ENCODE measurements at regions not wholly inside any gene's neighbourhood (a gene's known extent, or its start where the extent isn't known, plus 50 kb on each side); places are given as distances from the start of the nearest gene placed in this dataset.
A peak's percentile ranks its signal among the peaks of the same experiment; 100 is the strongest.

DNA sequence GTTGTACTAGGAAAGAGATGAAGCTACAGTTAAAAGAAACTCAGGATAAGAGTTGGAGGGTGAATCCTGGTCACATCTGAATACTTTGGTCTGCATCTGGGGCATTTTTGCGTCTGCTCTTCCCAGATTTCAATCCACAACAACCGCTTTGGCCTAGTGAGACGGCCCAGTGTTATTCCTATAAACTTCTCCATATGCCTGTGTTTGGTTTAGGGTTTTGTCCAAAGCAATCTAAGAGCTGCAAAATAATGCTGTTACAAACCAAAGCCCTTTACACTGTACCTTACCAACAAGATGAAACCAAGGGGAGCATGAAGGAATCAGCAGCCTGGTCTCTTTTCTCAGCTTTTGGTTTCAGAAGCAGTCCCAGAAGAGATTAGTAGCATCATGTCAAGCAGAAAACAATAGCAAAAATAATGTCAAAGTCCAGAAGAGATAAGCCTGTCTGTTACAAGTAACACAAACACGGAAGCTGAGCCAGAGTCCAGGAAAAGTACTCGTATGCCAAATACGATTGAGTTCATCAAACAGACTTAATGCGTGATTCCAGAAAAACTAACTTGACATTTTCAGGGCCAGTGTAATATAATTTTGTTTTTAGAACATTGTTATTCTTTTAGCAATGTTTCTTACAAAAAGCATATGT, 379.9 kb upstream of the ACO1 start (continued):
- TF ChIP-seq CREM (IDR thresholded peaks at IDR 0.05), result peak; percentile 25; the same call in 1 of the 2 replicates
- TF ChIP-seq CREM (CRISPR knock-in tag; IDR thresholded peaks at IDR 0.05), result no peak
- no peak for TF ChIP-seq SPEN (CRISPR knock-in tag; IDR thresholded peaks at IDR 0.05; ENCODE audit: low read depth)
- TF ChIP-seq ARID4A (CRISPR knock-in tag; IDR thresholded peaks at IDR 0.05; ENCODE audit: borderline replicate concordance), result no peak; the same call in 1 of the 2 replicates
- no peak for TF ChIP-seq CHD2 (IDR thresholded peaks at IDR 0.05; ENCODE audit: low read depth, low read length)
- no peak for TF ChIP-seq SP1 (IDR thresholded peaks at IDR 0.05)
- TF ChIP-seq SP1 (CRISPR knock-in tag; IDR thresholded peaks at IDR 0.05), result no peak
- TF ChIP-seq MZF1 (CRISPR knock-in tag; IDR thresholded peaks at IDR 0.05; ENCODE audit: borderline replicate concordance), result no peak
- no peak for TF ChIP-seq HIC2 (CRISPR knock-in tag; IDR thresholded peaks at IDR 0.05; ENCODE audit: low read depth)
- peak; percentile 50; the same call in 1 of the 2 replicates for TF ChIP-seq ZNF44 (CRISPR knock-in tag; IDR thresholded peaks at IDR 0.05)
- peak; percentile 68; the same call in 1 of the 2 replicates for TF ChIP-seq FOXO1 (CRISPR knock-in tag; IDR thresholded peaks at IDR 0.05)
- TF ChIP-seq, protein P1, sequence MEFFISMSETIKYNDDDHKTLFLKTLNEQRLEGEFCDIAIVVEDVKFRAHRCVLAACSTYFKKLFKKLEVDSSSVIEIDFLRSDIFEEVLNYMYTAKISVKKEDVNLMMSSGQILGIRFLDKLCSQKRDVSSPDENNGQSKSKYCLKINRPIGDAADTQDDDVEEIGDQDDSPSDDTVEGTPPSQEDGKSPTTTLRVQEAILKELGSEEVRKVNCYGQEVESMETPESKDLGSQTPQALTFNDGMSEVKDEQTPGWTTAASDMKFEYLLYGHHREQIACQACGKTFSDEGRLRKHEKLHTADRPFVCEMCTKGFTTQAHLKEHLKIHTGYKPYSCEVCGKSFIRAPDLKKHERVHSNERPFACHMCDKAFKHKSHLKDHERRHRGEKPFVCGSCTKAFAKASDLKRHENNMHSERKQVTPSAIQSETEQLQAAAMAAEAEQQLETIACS (CRISPR knock-in tag; IDR thresholded peaks at IDR 0.05), result no peak
- no peak for TF ChIP-seq ZNF484 (CRISPR knock-in tag; IDR thresholded peaks at IDR 0.05; ENCODE audit: borderline replicate concordance, low read depth)
- no peak for TF ChIP-seq ATF5 (CRISPR knock-in tag; IDR thresholded peaks at IDR 0.05; ENCODE audit: low read depth)
- TF ChIP-seq KDM6A (CRISPR knock-in tag; IDR thresholded peaks at IDR 0.05; ENCODE audit: low read depth), result 0 out of 2 replicates have a peak, but pooled peaks have one; percentile 26
- no peak for TF ChIP-seq GTF2F1 (IDR thresholded peaks at IDR 0.05; ENCODE audit: low read length)
- TF ChIP-seq, protein P2, sequence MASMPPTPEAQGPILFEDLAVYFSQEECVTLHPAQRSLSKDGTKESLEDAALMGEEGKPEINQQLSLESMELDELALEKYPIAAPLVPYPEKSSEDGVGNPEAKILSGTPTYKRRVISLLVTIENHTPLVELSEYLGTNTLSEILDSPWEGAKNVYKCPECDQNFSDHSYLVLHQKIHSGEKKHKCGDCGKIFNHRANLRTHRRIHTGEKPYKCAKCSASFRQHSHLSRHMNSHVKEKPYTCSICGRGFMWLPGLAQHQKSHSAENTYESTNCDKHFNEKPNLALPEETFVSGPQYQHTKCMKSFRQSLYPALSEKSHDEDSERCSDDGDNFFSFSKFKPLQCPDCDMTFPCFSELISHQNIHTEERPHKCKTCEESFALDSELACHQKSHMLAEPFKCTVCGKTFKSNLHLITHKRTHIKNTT (CRISPR knock-in tag; IDR thresholded peaks at IDR 0.05), result no peak
- TF ChIP-seq NONO (IDR thresholded peaks at IDR 0.05), result no peak
- TF ChIP-seq NONO (CRISPR knock-in tag; conservative IDR thresholded peaks at IDR 0.05), result no peak
- peak; percentile 47; the same call in 1 of the 2 replicates for TF ChIP-seq PHF8 (CRISPR knock-in tag; IDR thresholded peaks at IDR 0.05)
- no peak for TF ChIP-seq ZNF121 (CRISPR knock-in tag; IDR thresholded peaks at IDR 0.05)
- peak; percentile 69 for TF ChIP-seq FOXA3 (CRISPR knock-in tag; IDR thresholded peaks at IDR 0.05)
